ENCODE measurements at regions not wholly inside any gene's neighbourhood (a gene's known extent, or its start where the extent isn't known, plus 50 kb on each side); places are given as distances from the start of the nearest gene placed in this dataset.

GRCh38 chr7:156000601-156001396 is 188.5 kb upstream of the SHH start:
- TF ChIP-seq CTCF (IDR thresholded peaks at IDR 0.05) = no peak

GRCh38 chr7:155999631-156000489 is 187.6 kb upstream of the SHH start:
- no peak for TF ChIP-seq CTCF (IDR thresholded peaks at IDR 0.05)

- TF ChIP-seq CTCF (IDR thresholded peaks at IDR 0.05) = no peak
Observed at GRCh38 chr7:155998766-155999630, 186.7 kb upstream of the SHH start.

GRCh38 chr7:155998328-155998691 is 186.0 kb upstream of the SHH start:
- TF ChIP-seq CTCF (IDR thresholded peaks at IDR 0.05) = no peak

- TF ChIP-seq CTCF (IDR thresholded peaks at IDR 0.05) = no peak
Observed at GRCh38 chr7:155997431-155998327, 185.4 kb upstream of the SHH start.

GRCh38 chr7:155996718-155997280 is 184.5 kb upstream of the SHH start:
- TF ChIP-seq CTCF (IDR thresholded peaks at IDR 0.05) = no peak
